ENCODE measurements at regions not wholly inside any gene's neighbourhood (a gene's known extent, or its start where the extent isn't known, plus 50 kb on each side); places are given as distances from the start of the nearest gene placed in this dataset.

DNA sequence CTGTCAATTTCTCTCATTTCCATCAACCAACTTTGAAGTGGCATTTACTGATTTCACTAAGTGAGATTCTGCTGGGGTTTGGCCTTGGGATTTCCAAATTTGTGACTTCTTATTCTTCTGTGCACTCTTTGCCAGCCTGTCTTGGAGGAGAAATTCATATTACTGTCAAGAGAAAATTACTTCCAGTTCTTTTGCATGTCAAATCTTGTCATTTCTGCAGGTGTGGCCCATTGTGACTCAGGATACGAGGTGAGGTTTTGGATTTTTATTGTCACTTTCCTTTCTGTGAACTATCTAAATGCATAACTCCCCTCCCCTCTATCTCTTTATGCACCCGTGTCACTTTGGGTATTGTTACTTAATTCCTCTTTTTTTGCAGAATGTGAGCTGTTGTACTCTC, 102.6 kb upstream of the GUCY1A1 start:
- no peaks in the 10 kb centered on the region for H3K9me1 ChIP-seq (ENCODE audit: control insufficient read depth, extremely low read depth, insufficient read depth, low read length)
- TF ChIP-seq CTCF (optimal IDR thresholded peaks at IDR 0.05 in 1 of 3, IDR thresholded peaks at IDR 0.05 in 1 of 3, conservative IDR thresholded peaks at IDR 0.05 in 1 of 3; ENCODE audit: extremely low read depth in 1 of 3, insufficient read depth in 2 of 3, low read length in 3 of 3) (no peak), EZH2 (IDR thresholded peaks at IDR 0.05; ENCODE audit: low read length) (no peak)
- no peak overlapping the region for H3K4me3 ChIP-seq (ENCODE audit: control insufficient read depth in 2 of 3, extremely low read depth in 1 of 3, insufficient read depth in 2 of 3, low read depth in 1 of 3, low read length in 3 of 3)
- H2AFZ ChIP-seq (ENCODE audit: control insufficient read depth, low read length) = no peak overlapping the region
- H3K9ac ChIP-seq (ENCODE audit: control insufficient read depth, extremely low read depth, insufficient read depth, low read length) = no peak overlapping the region
- no peak for FAIRE-seq
- no peak overlapping the region for H3K27ac ChIP-seq (ENCODE audit: control insufficient read depth, insufficient read depth, low read length)
- no peaks in the 10 kb centered on the region for H3K4me1 ChIP-seq (ENCODE audit: control insufficient read depth, extremely low read depth, insufficient read depth, low read length)
- dilution Hi-C loops (cut with MboI; ENCODE audit: extremely low pct_ligation_motif_present, low sequenced_read_pairs) = no loop called here
- H3K36me3 ChIP-seq (ENCODE audit: control insufficient read depth in 2 of 2, extremely low read depth in 1 of 2, insufficient read depth in 2 of 2, low read length in 2 of 2) = no peaks in the 10 kb centered on the region
- no peak for DNase-seq (ENCODE audit: low read depth, low spot score)
- H3K27me3 ChIP-seq (ENCODE audit: control insufficient read depth, extremely low read depth, insufficient read depth, low read length) = no peaks in the 10 kb centered on the region
- no peaks in the 10 kb centered on the region for H3K9me3 ChIP-seq (ENCODE audit: control insufficient read depth, low read depth, low read length)
- no peaks in the 10 kb centered on the region for H4K20me1 ChIP-seq (ENCODE audit: control insufficient read depth, extremely low read depth, insufficient read depth, low read length)
- no peak overlapping the region for H3K4me2 ChIP-seq (ENCODE audit: control insufficient read depth, extremely low read depth, insufficient read depth, low read depth, low read length)
- H3K79me2 ChIP-seq (ENCODE audit: control insufficient read depth, insufficient read depth, low read length) = no peaks in the 10 kb centered on the region

DNA sequence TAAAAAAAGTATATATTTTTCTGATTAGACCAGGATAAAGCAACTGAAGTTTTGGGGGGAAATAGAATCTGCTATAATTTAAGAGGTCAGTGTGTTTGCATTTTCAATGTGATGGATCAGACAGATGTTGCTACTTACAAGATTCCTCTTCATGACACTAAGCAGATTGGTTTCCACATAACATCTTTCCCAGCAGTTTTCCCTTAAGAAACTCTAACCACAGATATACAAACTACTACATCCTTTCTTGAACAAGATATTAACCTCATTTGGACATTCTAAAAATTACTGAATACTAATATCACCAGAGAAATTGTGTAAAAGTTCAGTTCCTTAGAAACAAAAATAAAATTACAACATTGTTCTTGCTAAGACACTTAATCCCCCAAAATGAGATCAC, 106.7 kb upstream of the GUCY1A1 start:
- H3K27ac ChIP-seq (ENCODE audit: control insufficient read depth, insufficient read depth, low read length) = no peak overlapping the region
- no peak for TF ChIP-seq EZH2 (IDR thresholded peaks at IDR 0.05; ENCODE audit: low read length)
- TF ChIP-seq CTCF (optimal IDR thresholded peaks at IDR 0.05 in 1 of 3, IDR thresholded peaks at IDR 0.05 in 1 of 3, conservative IDR thresholded peaks at IDR 0.05 in 1 of 3; ENCODE audit: extremely low read depth in 1 of 3, insufficient read depth in 2 of 3, low read length in 3 of 3) = no peak
- no peaks in the 10 kb centered on the region for H3K79me2 ChIP-seq (ENCODE audit: control insufficient read depth, insufficient read depth, low read length)
- dilution Hi-C loops (cut with MboI; ENCODE audit: extremely low pct_ligation_motif_present, low sequenced_read_pairs) = no loop called here
- H3K4me2 ChIP-seq (ENCODE audit: control insufficient read depth, extremely low read depth, insufficient read depth, low read depth, low read length) = no peak overlapping the region
- H3K4me1 ChIP-seq (ENCODE audit: control insufficient read depth, extremely low read depth, insufficient read depth, low read length) = no peaks in the 10 kb centered on the region
- no peaks in the 10 kb centered on the region for H3K27me3 ChIP-seq (ENCODE audit: control insufficient read depth, extremely low read depth, insufficient read depth, low read length)
- H4K20me1 ChIP-seq (ENCODE audit: control insufficient read depth, extremely low read depth, insufficient read depth, low read length) = no peaks in the 10 kb centered on the region
- H3K9ac ChIP-seq (ENCODE audit: control insufficient read depth, extremely low read depth, insufficient read depth, low read length) = no peak overlapping the region
- DNase-seq (ENCODE audit: low read depth, low spot score) (no peak), FAIRE-seq (no peak)
- H3K9me1 ChIP-seq (ENCODE audit: control insufficient read depth, extremely low read depth, insufficient read depth, low read length) = no peaks in the 10 kb centered on the region
- no peak overlapping the region for H2AFZ ChIP-seq (ENCODE audit: control insufficient read depth, low read length)
- H3K4me3 ChIP-seq (ENCODE audit: control insufficient read depth in 2 of 3, extremely low read depth in 1 of 3, insufficient read depth in 2 of 3, low read depth in 1 of 3, low read length in 3 of 3) = no peak overlapping the region
- no peaks in the 10 kb centered on the region for H3K9me3 ChIP-seq (ENCODE audit: control insufficient read depth, low read depth, low read length)
- H3K36me3 ChIP-seq (ENCODE audit: control insufficient read depth in 2 of 2, extremely low read depth in 1 of 2, insufficient read depth in 2 of 2, low read length in 2 of 2) = no peaks in the 10 kb centered on the region
